Suprapubic skin (tissue), 4 donors: ENCODE measurements at regions not wholly inside any gene's neighbourhood (a gene's known extent, or its start where the extent isn't known, plus 50 kb on each side); places are given as distances from the start of the nearest gene placed in this dataset.

Experiments used
- EP300 ChIP-seq: sonication (generic); formaldehyde crosslinking; IDR thresholded peaks from one replicate; pipeline ENCODE4 v1.6.1; 2017; ENCODE audit warnings: antibody characterized with exemption
- POLR2A ChIP-seq, 2 donors: fragments of 450-650 bp; IDR thresholded peaks; one replicate each; pipeline ENCODE4 v1.6.1; 2017; ENCODE audit warnings: antibody characterized with exemption in 2 of 2, mild to moderate bottlenecking in 2 of 2, moderate library complexity in 2 of 2
- POLR2AphosphoS5 ChIP-seq, 3 donors: sonication (generic); formaldehyde crosslinking; IDR thresholded peaks; one replicate each; pipeline ENCODE4 v1.6.1; 2017; ENCODE audit warnings: antibody characterized with exemption in 3 of 3

DNA sequence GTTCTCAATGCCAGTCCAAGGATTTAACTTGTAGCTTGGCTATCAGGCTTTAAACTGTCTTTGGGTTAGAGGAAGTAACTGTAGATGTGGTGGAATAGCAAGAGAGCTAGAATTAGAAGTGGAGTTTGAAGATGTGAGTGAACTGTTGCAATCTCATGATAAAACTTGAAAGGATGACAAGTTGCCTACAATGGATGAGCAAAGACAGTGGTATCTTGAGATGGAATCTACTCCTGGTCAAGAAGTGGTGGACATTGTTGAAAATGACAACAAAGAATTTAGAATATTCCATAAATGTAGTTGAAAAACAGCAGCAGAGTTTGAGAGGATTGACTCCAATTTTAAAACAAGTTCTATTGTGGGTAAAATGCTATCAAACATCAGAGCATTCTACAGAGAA, 199.0 kb downstream of the DUSP6 start:
- TF ChIP-seq POLR2A (IDR thresholded peaks at IDR 0.05): no peak
- no peak for TF ChIP-seq EP300
- no peak for TF ChIP-seq POLR2AphosphoS5 (IDR thresholded peaks at IDR 0.05)
